KBM-7 (cell line): ENCODE measurements at regions not wholly inside any gene's neighbourhood (a gene's known extent, or its start where the extent isn't known, plus 50 kb on each side); places are given as distances from the start of the nearest gene placed in this dataset.
"Not testable (repeated sequence)": the region's sequence is repeated elsewhere in the genome, so short reads cannot be mapped to it uniquely, and the experiment has no call there.

Source experiments
- DNase-seq: peaks from one replicate; pipeline ENCODE4 v3.0.0-alpha.2; 2015
- in situ Hi-C: fragments of 300-500 bp; cut with MboI; formaldehyde crosslinking; loops from 2 replicates; pipeline ENCODE4 v1.14.3; 2020; ENCODE audit warnings: low sequenced_read_pairs, low pct_unique_long_range_greater_than_20kb, mixed read lengths

GRCh38 chr15:85196697-85197096 is 183.7 kb upstream of the AKAP13 start:
- DNase-seq, in situ Hi-C loops: not testable (repeated sequence)

GRCh38 chr15:85197582-85197981 is 182.8 kb upstream of the AKAP13 start:
- DNase-seq = not testable (repeated sequence)

GRCh38 chr15:85198432-85198831 is 182.0 kb upstream of the AKAP13 start:
- DNase-seq, in situ Hi-C loops: not testable (repeated sequence)

More at GRCh38 chr15:85197582-85197981, 182.8 kb upstream of the AKAP13 start:
- in situ Hi-C loops = not testable (repeated sequence)

GRCh38 chr15:85200215-85200614 is 180.2 kb upstream of the AKAP13 start:
- in situ Hi-C loops = not testable (repeated sequence)

GRCh38 chr15:85201118-85201793 is 179.1 kb upstream of the AKAP13 start:
- DNase-seq, in situ Hi-C loops: not testable (repeated sequence)

More at GRCh38 chr15:85200215-85200614, 180.2 kb upstream of the AKAP13 start:
- not testable (repeated sequence) for DNase-seq

GRCh38 chr15:85204481-85204880 is 175.9 kb upstream of the AKAP13 start:
- in situ Hi-C loops, DNase-seq: not testable (repeated sequence)

- in situ Hi-C loops, DNase-seq: not testable (repeated sequence)
These were observed 146.5 kb upstream of the AKAP13 start for GRCh38 chr15:85233791-85234325.

GRCh38 chr15:85234450-85235196 is 145.8 kb upstream of the AKAP13 start:
- DNase-seq, in situ Hi-C loops: not testable (repeated sequence)

- DNase-seq, in situ Hi-C loops: not testable (repeated sequence)
These were observed 136.3 kb upstream of the AKAP13 start for GRCh38 chr15:85244056-85244455.

- DNase-seq, in situ Hi-C loops: not testable (repeated sequence)
These were observed 129.4 kb upstream of the AKAP13 start for GRCh38 chr15:85250938-85251542.

GRCh38 chr15:85253196-85253915 is 127.0 kb upstream of the AKAP13 start:
- DNase-seq = peak; percentile 57
- in situ Hi-C loops = not testable (repeated sequence)

- in situ Hi-C loops = not testable (repeated sequence)
These were observed 125.4 kb upstream of the AKAP13 start for GRCh38 chr15:85254961-85255360.

GRCh38 chr15:85255502-85255901 is 124.9 kb upstream of the AKAP13 start:
- DNase-seq, in situ Hi-C loops: not testable (repeated sequence)

More at GRCh38 chr15:85254961-85255360, 125.4 kb upstream of the AKAP13 start:
- not testable (repeated sequence) for DNase-seq

GRCh38 chr15:85256009-85256997 is 124.1 kb upstream of the AKAP13 start:
- in situ Hi-C loops, DNase-seq: not testable (repeated sequence)

GRCh38 chr15:85258062-85258445 is 122.3 kb upstream of the AKAP13 start:
- DNase-seq, in situ Hi-C loops: not testable (repeated sequence)

GRCh38 chr15:85258559-85259209 is 121.7 kb upstream of the AKAP13 start:
- in situ Hi-C loops, DNase-seq: not testable (repeated sequence)

- DNase-seq, in situ Hi-C loops: not testable (repeated sequence)
These were observed 119.9 kb upstream of the AKAP13 start for GRCh38 chr15:85260526-85260925.
